ENCODE measurements at regions not wholly inside any gene's neighbourhood (a gene's known extent, or its start where the extent isn't known, plus 50 kb on each side); places are given as distances from the start of the nearest gene placed in this dataset.

GRCh38 chr2:62334009-62334408, 138.1 kb downstream of the B3GNT2 start:
- TF ChIP-seq POLR2AphosphoS5 (IDR thresholded peaks at IDR 0.05) (no peak), EP300 (IDR thresholded peaks at IDR 0.05) (no peak), POLR2A (IDR thresholded peaks at IDR 0.05) (no peak), CTCF (IDR thresholded peaks at IDR 0.05) (no peak)
- WGBS, 5 donors: 36 to 59% (median 51%) methylated on average over 4 of the region's 4 CpGs
- H3K4me3 ChIP-seq: no peak overlapping the region
- H3K4me1 ChIP-seq: peaks cover 0 to 19% (median 5%) of the 10 kb centered on the region in 4 donors
- H3K36me3 ChIP-seq: no peaks in the 10 kb centered on the region
- DNase-seq: no peak
- intact Hi-C loops (cut with DNase I; ENCODE audit: low total_unique reads): no loop called here
- H3K27me3 ChIP-seq: no peaks in the 10 kb centered on the region
- no peak overlapping the region for H3K27ac ChIP-seq
- no peaks in the 10 kb centered on the region for H3K9me3 ChIP-seq

- intact Hi-C loops (cut with DNase I; ENCODE audit: low total_unique reads): no loop called here
Observed at GRCh38 chr2:62330959-62331358, 135.0 kb downstream of the B3GNT2 start.

GRCh38 chr2:62329797-62330196, 133.9 kb downstream of the B3GNT2 start:
- TF ChIP-seq EP300 (IDR thresholded peaks at IDR 0.05) (no peak), POLR2A (IDR thresholded peaks at IDR 0.05) (no peak), POLR2AphosphoS5 (IDR thresholded peaks at IDR 0.05) (no peak), CTCF (IDR thresholded peaks at IDR 0.05) (no peak)
- Histone ChIP-seq H3K9me3 (peaks cover 0 to 9% (median 6%) of the 10 kb centered on the region in 4 donors), H3K36me3 (no peaks in the 10 kb centered on the region), H3K4me1 (peaks cover 0 to 25% (median 3%) of the 10 kb centered on the region in 4 donors), H3K4me3 (no peak overlapping the region), H3K27ac (no peak overlapping the region), H3K27me3 (no peaks in the 10 kb centered on the region)
- no peak for DNase-seq
- whole genome bisulfite sequencing, 5 donors: 73 to 79% (median 76%) methylated on average over 5 of the region's 5 CpGs
- intact Hi-C loops (cut with DNase I; ENCODE audit: low total_unique reads): no loop called here

More at GRCh38 chr2:62330959-62331358, 135.0 kb downstream of the B3GNT2 start:
- no peak for DNase-seq
- WGBS, 5 donors: 54 to 76% (median 63%) methylated on average over 1 of the region's 1 CpG
- no peak overlapping the region for H3K4me3 ChIP-seq
- H3K27ac ChIP-seq: no peak overlapping the region
- H3K4me1 ChIP-seq: peaks cover 0 to 25% (median 3%) of the 10 kb centered on the region in 4 donors
- no peak for TF ChIP-seq CTCF (IDR thresholded peaks at IDR 0.05)
- TF ChIP-seq EP300 (IDR thresholded peaks at IDR 0.05): no peak
- no peak for TF ChIP-seq POLR2A (IDR thresholded peaks at IDR 0.05)
- no peak for TF ChIP-seq POLR2AphosphoS5 (IDR thresholded peaks at IDR 0.05)
- no peaks in the 10 kb centered on the region for H3K27me3 ChIP-seq
- no peaks in the 10 kb centered on the region for H3K36me3 ChIP-seq
- H3K9me3 ChIP-seq: no peaks in the 10 kb centered on the region

- intact Hi-C loops (cut with DNase I; ENCODE audit: low total_unique reads): no loop called here
- Histone ChIP-seq H3K27ac (no peak overlapping the region), H3K9me3 (peaks cover 0 to 11% (median 6%) of the 10 kb centered on the region in 4 donors), H3K36me3 (no peaks in the 10 kb centered on the region), H3K4me3 (no peak overlapping the region), H3K4me1 (peaks cover 0 to 25% (median 3%) of the 10 kb centered on the region in 4 donors), H3K27me3 (no peaks in the 10 kb centered on the region)
- DNase-seq: no peak
- TF ChIP-seq POLR2A (IDR thresholded peaks at IDR 0.05) (no peak), CTCF (IDR thresholded peaks at IDR 0.05) (no peak), POLR2AphosphoS5 (IDR thresholded peaks at IDR 0.05) (no peak), EP300 (IDR thresholded peaks at IDR 0.05) (no peak)
- 50 to 63% (median 61%) methylated on average over 1 of the region's 1 CpG for WGBS, 5 donors
Observed at GRCh38 chr2:62326735-62327134, 130.8 kb downstream of the B3GNT2 start.

Measured in stomach (tissue), 8 donors.